Adrenal gland (tissue), 9 donors: ENCODE measurements at regions not wholly inside any gene's neighbourhood (a gene's known extent, or its start where the extent isn't known, plus 50 kb on each side); places are given as distances from the start of the nearest gene placed in this dataset.
A peak's percentile ranks its signal among the peaks of the same experiment; 100 is the strongest.
"Not testable (repeated sequence)": the region's sequence is repeated elsewhere in the genome, so short reads cannot be mapped to it uniquely, and the experiment has no call there.

ENCODE experiments used
- DNase-seq, 7 donors: peaks; one replicate each; pipeline ENCODE4 v3.0.0-alpha.2; 2019 to 2020
- H3K27ac ChIP-seq, 5 donors: fragments of 200-600 bp; sonication (generic) in 4 of 5; 1 replicate in 3 of 5; 2 replicates in 2 of 5; pipeline versions ENCODE4 v1.5.1 to v1.8.0; 2016 to 2020; ENCODE audit warnings: mild to moderate bottlenecking in 1 of 5
- H3K27me3 ChIP-seq: fragments of 200-600 bp; 2 replicates; pipeline ENCODE4 v1.8.0; 2021
- H3K36me3 ChIP-seq, 2 donors: fragments of 200-600 bp; replicated peaks in 1 of 2; 1 replicate in 1 of 2; 2 replicates in 1 of 2; pipeline versions ENCODE4 v1.5.1 to v1.8.0; 2018 to 2022
- H3K4me1 ChIP-seq, 2 donors: fragments of 200-600 bp; replicated peaks in 1 of 2; 1 replicate in 1 of 2; 2 replicates in 1 of 2; pipeline versions ENCODE4 v1.5.1 to v1.8.0; 2018 to 2021
- H3K4me3 ChIP-seq, 4 donors: fragments of 200-600 bp; sonication (generic) in 3 of 4; one replicate each; pipeline ENCODE4 v1.5.1; 2016 to 2018
- H3K9me3 ChIP-seq, 3 donors: fragments of 200-600 bp; sonication (generic) in 1 of 3; replicated peaks in 1 of 3; 1 replicate in 2 of 3; 2 replicates in 1 of 3; pipeline versions ENCODE4 v1.5.1 to v1.8.0; 2016 to 2021
- CTCF ChIP-seq, 6 experiments: fragments of 450-650 bp in 4 of 6; fragments of 200-600 bp in 2 of 6; sonication (generic) in 1 of 6; IDR thresholded peaks; 1 replicate in 5 of 6; 2 replicates in 1 of 6; pipeline versions ENCODE4 v1.5.1 to v1.8.0; 2016 to 2021; ENCODE audit warnings: antibody characterized with exemption in 6 of 6, mild to moderate bottlenecking in 2 of 6, moderate library complexity in 1 of 6
- POLR2A ChIP-seq, 2 donors: fragments of 450-650 bp; IDR thresholded peaks; one replicate each; pipeline ENCODE4 v1.6.1; 2017; ENCODE audit warnings: antibody characterized with exemption in 2 of 2, mild to moderate bottlenecking in 2 of 2, moderate library complexity in 1 of 2
- WGBS, 4 donors: extraction: QIAGEN DNeasy Blood & Tissue Kit in 2 of 4; methylation state at CpG; one replicate each; pipeline versions ENCODE4 v1.1.5 to v1.1.7; 2013 to 2017; 5-methylcytosine and 5-hydroxymethylcytosine counted together
- intact Hi-C, 2 donors: fragments of 100-400 bp; cut with DNase I; formaldehyde crosslinking; loops; one replicate each; pipeline versions ENCODE4 v1.14.1 to v1.15.0; 2022 to 2023
- donor health status: healthy with polysubstance abuse.
- donor health status: Bipolar disorder and iron deficiency.
- donor health status: DM: yes; HTN: yes; CAD: no.
- donor health status: DM: no; HTN: no; CAD: no.
- donor health status: DM: no; HTN: no; CAD: no.

- H3K27me3 ChIP-seq, result no peaks in the 10 kb centered on the region
- H3K27ac ChIP-seq, result no peak overlapping the region
- H3K4me3 ChIP-seq, result no peak overlapping the region
- peak in 1 of 7 donors; percentile 20 for DNase-seq
- TF ChIP-seq POLR2A (IDR thresholded peaks at IDR 0.05) (no peak), CTCF (IDR thresholded peaks at IDR 0.05) (no peak)
- WGBS, 4 donors, result 78 to 89% (median 86%) methylated on average over 5 to 8 of the region's 8 CpGs
- H3K4me1 ChIP-seq, result no peaks in the 10 kb centered on the region
- no peaks in the 10 kb centered on the region for H3K36me3 ChIP-seq
- intact Hi-C loops, result no loop called here
- no peaks in the 10 kb centered on the region for H3K9me3 ChIP-seq
Measured at GRCh38 chr13:22960827-22961226, 220.0 kb upstream of the SGCG start.

GRCh38 chr13:22961342-22961741 is 219.4 kb upstream of the SGCG start:
- H3K9me3 ChIP-seq, H3K4me3 ChIP-seq, H3K27me3 ChIP-seq, H3K36me3 ChIP-seq, intact Hi-C loops, H3K4me1 ChIP-seq, DNase-seq, H3K27ac ChIP-seq: not testable (repeated sequence)
- 72 to 94% (median 81%) methylated on average over 7 to 10 of the region's 14 CpGs for WGBS, 4 donors

- intact Hi-C loops, result no loop called here
- Histone ChIP-seq H3K4me3 (no peak overlapping the region), H3K27me3 (no peaks in the 10 kb centered on the region), H3K9me3 (no peaks in the 10 kb centered on the region), H3K4me1 (no peaks in the 10 kb centered on the region), H3K27ac (no peak overlapping the region), H3K36me3 (no peaks in the 10 kb centered on the region)
- WGBS, 4 donors, result 75 to 85% (median 78%) methylated on average over 6 to 16 of the region's 16 CpGs
- DNase-seq, result peak in 1 of 7 donors; percentile 37
- TF ChIP-seq CTCF (IDR thresholded peaks at IDR 0.05) (no peak), POLR2A (IDR thresholded peaks at IDR 0.05) (no peak)
Measured at GRCh38 chr13:22961835-22962537, 218.8 kb upstream of the SGCG start.

- H3K4me3 ChIP-seq, H3K27me3 ChIP-seq, H3K4me1 ChIP-seq, H3K36me3 ChIP-seq, H3K9me3 ChIP-seq, DNase-seq, intact Hi-C loops, H3K27ac ChIP-seq: not testable (repeated sequence)
- WGBS, 4 donors, result 74 to 89% (median 85%) methylated on average over 8 of the region's 8 CpGs
Measured at GRCh38 chr13:22963384-22964053, 217.3 kb upstream of the SGCG start.

- Histone ChIP-seq H3K4me3 (no peak overlapping the region), H3K4me1 (no peaks in the 10 kb centered on the region), H3K9me3 (no peaks in the 10 kb centered on the region), H3K27me3 (no peaks in the 10 kb centered on the region), H3K36me3 (no peaks in the 10 kb centered on the region), H3K27ac (no peak overlapping the region)
- TF ChIP-seq CTCF (IDR thresholded peaks at IDR 0.05) (no peak), POLR2A (IDR thresholded peaks at IDR 0.05) (no peak)
- 69 to 77% (median 77%) methylated on average over 10 to 12 of the region's 12 CpGs for WGBS, 4 donors
- DNase-seq, result no peak
- intact Hi-C loops, result no loop called here
Measured at GRCh38 chr13:22964245-22964966, 216.4 kb upstream of the SGCG start.

GRCh38 chr13:22965011-22965857 is 215.5 kb upstream of the SGCG start:
- DNase-seq, intact Hi-C loops, H3K27me3 ChIP-seq, H3K9me3 ChIP-seq, H3K4me3 ChIP-seq, H3K4me1 ChIP-seq, H3K36me3 ChIP-seq, H3K27ac ChIP-seq: not testable (repeated sequence)
- 71 to 85% (median 81%) methylated on average over 17 to 28 of the region's 28 CpGs for WGBS, 4 donors

- H3K36me3 ChIP-seq, H3K27ac ChIP-seq, DNase-seq, H3K4me3 ChIP-seq, intact Hi-C loops, H3K27me3 ChIP-seq, H3K4me1 ChIP-seq, H3K9me3 ChIP-seq: not testable (repeated sequence)
- 89 to 99% (median 90%) methylated on average over 5 to 7 of the region's 8 CpGs for WGBS, 4 donors
Measured at GRCh38 chr13:22965858-22966239, 214.9 kb upstream of the SGCG start.
